ENCODE measurements at regions not wholly inside any gene's neighbourhood (a gene's known extent, or its start where the extent isn't known, plus 50 kb on each side); places are given as distances from the start of the nearest gene placed in this dataset.

GRCh38 chr17:79434215-79434614 is 176.6 kb downstream of the RBFOX3 start:
- ChIA-PET CTCF (interaction anchor here (1.7 kb wide), 1 partner anchor 33 kb away, joined by 3 read pairs; no protein-coding TSS in a partner anchor), POLR2A (no interaction called here)
- TF ChIP-seq L3MBTL2 (conservative IDR thresholded peaks at IDR 0.05) (no peak), TARDBP (IDR thresholded peaks at IDR 0.05) (no peak), ZNF384 (IDR thresholded peaks at IDR 0.05) (no peak), NFRKB (IDR thresholded peaks at IDR 0.05) (no peak), SUZ12 (IDR thresholded peaks at IDR 0.05) (no peak), FOXM1 (IDR thresholded peaks at IDR 0.05; ENCODE audit: borderline replicate concordance) (no peak), ELF4 (IDR thresholded peaks at IDR 0.05) (no peak), FOXA1 (IDR thresholded peaks at IDR 0.05) (no peak), CTBP1 (IDR thresholded peaks at IDR 0.05; ENCODE audit: borderline replicate concordance) (no peak), LEF1 (IDR thresholded peaks at IDR 0.05; ENCODE audit: borderline replicate concordance) (no peak), SP1 (IDR thresholded peaks at IDR 0.05) (no peak), HDGF (IDR thresholded peaks at IDR 0.05; ENCODE audit: borderline replicate concordance) (no peak)
- DNase-seq (ENCODE audit: extremely low spot score): no peak

- TF ChIP-seq FOXM1 (IDR thresholded peaks at IDR 0.05; ENCODE audit: borderline replicate concordance) (no peak), FOXK2 (IDR thresholded peaks at IDR 0.05) (no peak), ELF4 (IDR thresholded peaks at IDR 0.05) (no peak), ZNF384 (IDR thresholded peaks at IDR 0.05) (no peak), BHLHE40 (IDR thresholded peaks at IDR 0.05; ENCODE audit: borderline replicate concordance) (no peak), FOXA1 (IDR thresholded peaks at IDR 0.05) (no peak), NFRKB (IDR thresholded peaks at IDR 0.05) (no peak), L3MBTL2 (conservative IDR thresholded peaks at IDR 0.05) (no peak), LEF1 (IDR thresholded peaks at IDR 0.05; ENCODE audit: borderline replicate concordance) (no peak), SUZ12 (IDR thresholded peaks at IDR 0.05) (no peak), HDGF (IDR thresholded peaks at IDR 0.05; ENCODE audit: borderline replicate concordance) (no peak), SP1 (IDR thresholded peaks at IDR 0.05) (no peak), ARNT (IDR thresholded peaks at IDR 0.05) (no peak), TARDBP (IDR thresholded peaks at IDR 0.05) (no peak), CTBP1 (IDR thresholded peaks at IDR 0.05; ENCODE audit: borderline replicate concordance) (no peak), PKNOX1 (IDR thresholded peaks at IDR 0.05) (no peak)
- POLR2A ChIA-PET: no interaction called here
- no peak for DNase-seq (ENCODE audit: extremely low spot score)
- CTCF ChIA-PET: no interaction called here
These were observed 177.5 kb downstream of the RBFOX3 start for GRCh38 chr17:79433379-79433778.

GRCh38 chr17:79431175-79431574 is 179.7 kb downstream of the RBFOX3 start:
- CTCF ChIA-PET: interaction anchor here (0.6 kb wide), 1 partner anchor 27 kb away, joined by 5 read pairs; no protein-coding TSS in a partner anchor
- POLR2A ChIA-PET: no interaction called here
- DNase-seq (ENCODE audit: extremely low spot score): no peak
- TF ChIP-seq FOXM1 (IDR thresholded peaks at IDR 0.05; ENCODE audit: borderline replicate concordance) (no peak), FOXK2 (IDR thresholded peaks at IDR 0.05) (no peak)

- DNase-seq (ENCODE audit: extremely low spot score): no peak
- CTCF ChIA-PET: no interaction called here
These were observed 180.9 kb downstream of the RBFOX3 start for GRCh38 chr17:79429864-79430494.

GRCh38 chr17:79428988-79429387 is 181.9 kb downstream of the RBFOX3 start:
- no peak for TF ChIP-seq ELF4 (IDR thresholded peaks at IDR 0.05)
- no peak for DNase-seq (ENCODE audit: extremely low spot score)
- CTCF ChIA-PET: interaction anchor here (1.9 kb wide), 1 partner anchor 28 kb away, joined by 6 read pairs; no protein-coding TSS in a partner anchor
- POLR2A ChIA-PET: no interaction called here

More at GRCh38 chr17:79429864-79430494, 180.9 kb downstream of the RBFOX3 start:
- TF ChIP-seq CTBP1 (IDR thresholded peaks at IDR 0.05; ENCODE audit: borderline replicate concordance) (no peak), FOXK2 (IDR thresholded peaks at IDR 0.05) (no peak), HDGF (IDR thresholded peaks at IDR 0.05; ENCODE audit: borderline replicate concordance) (no peak), ZNF384 (IDR thresholded peaks at IDR 0.05) (no peak), L3MBTL2 (conservative IDR thresholded peaks at IDR 0.05) (no peak), FOXM1 (IDR thresholded peaks at IDR 0.05; ENCODE audit: borderline replicate concordance) (no peak), ELF4 (IDR thresholded peaks at IDR 0.05) (no peak), TARDBP (IDR thresholded peaks at IDR 0.05) (no peak), ARNT (IDR thresholded peaks at IDR 0.05) (no peak), LEF1 (IDR thresholded peaks at IDR 0.05; ENCODE audit: borderline replicate concordance) (no peak), NFRKB (IDR thresholded peaks at IDR 0.05) (no peak), FOXA1 (IDR thresholded peaks at IDR 0.05) (no peak), SP1 (IDR thresholded peaks at IDR 0.05) (no peak), PKNOX1 (IDR thresholded peaks at IDR 0.05) (no peak)
- POLR2A ChIA-PET: no interaction called here

- TF ChIP-seq PKNOX1 (IDR thresholded peaks at IDR 0.05) (no peak), ZNF384 (IDR thresholded peaks at IDR 0.05) (no peak), TARDBP (IDR thresholded peaks at IDR 0.05) (no peak), HDGF (IDR thresholded peaks at IDR 0.05; ENCODE audit: borderline replicate concordance) (no peak), FOXA1 (IDR thresholded peaks at IDR 0.05) (no peak), CTBP1 (IDR thresholded peaks at IDR 0.05; ENCODE audit: borderline replicate concordance) (no peak)
- no peak for DNase-seq (ENCODE audit: extremely low spot score)
- POLR2A ChIA-PET: no interaction called here
- CTCF ChIA-PET: interaction anchor here (1.9 kb wide), 1 partner anchor 27 kb away, joined by 6 read pairs; no protein-coding TSS in a partner anchor
These were observed 183.0 kb downstream of the RBFOX3 start for GRCh38 chr17:79427621-79428539.
